Tibial artery (tissue), 4 donors: ENCODE measurements at regions not wholly inside any gene's neighbourhood (a gene's known extent, or its start where the extent isn't known, plus 50 kb on each side); places are given as distances from the start of the nearest gene placed in this dataset.

Experiments used
- DNase-seq, 2 donors: peaks; one replicate each; pipeline ENCODE4 v3.0.0-alpha.2; 2019
- H3K27ac ChIP-seq, 2 donors: fragments of 200-600 bp; sonication (generic) in 1 of 2; 1 replicate in 1 of 2; 2 replicates in 1 of 2; pipeline ENCODE4 v1.5.1; 2018 to 2019; ENCODE audit warnings: mild to moderate bottlenecking in 1 of 2
- H3K27me3 ChIP-seq, 2 donors: fragments of 200-600 bp; sonication (generic) in 1 of 2; one replicate each; pipeline versions ENCODE4 v1.5.1 to v1.6.0; 2016 to 2019
- H3K36me3 ChIP-seq, 3 donors: fragments of 200-600 bp; sonication (generic) in 2 of 3; one replicate each; pipeline ENCODE4 v1.5.1; 2016 to 2019; ENCODE audit warnings: mild to moderate bottlenecking in 2 of 3
- H3K4me1 ChIP-seq, 4 donors: fragments of 200-600 bp; sonication (generic) in 2 of 4; 1 replicate in 3 of 4; 2 replicates in 1 of 4; pipeline ENCODE4 v1.5.1; 2016 to 2019
- H3K4me3 ChIP-seq, 2 donors: fragments of 200-600 bp; sonication (generic) in 1 of 2; 1 replicate in 1 of 2; 2 replicates in 1 of 2; pipeline ENCODE4 v1.5.1; 2018 to 2019; ENCODE audit warnings: mild to moderate bottlenecking in 2 of 2
- H3K9me3 ChIP-seq, 3 donors: fragments of 200-600 bp; sonication (generic) in 1 of 3; one replicate each; pipeline ENCODE4 v1.5.1; 2016 to 2019
- CTCF ChIP-seq, 2 experiments: fragments of 200-600 bp in 1 of 2; fragments of 450-650 bp in 1 of 2; IDR thresholded peaks; one replicate each; pipeline ENCODE4 v1.5.1; 2017 to 2019; ENCODE audit warnings: antibody characterized with exemption in 2 of 2, mild to moderate bottlenecking in 1 of 2, moderate library complexity in 1 of 2
- intact Hi-C: fragments of 100-400 bp; cut with DNase I; formaldehyde crosslinking; loops from one replicate; pipeline ENCODE4 v1.15.0; 2023; ENCODE audit warnings: low total_unique reads

GRCh38 chr13:71339736-71340135 is 527.3 kb downstream of the DACH1 start:
- Histone ChIP-seq H3K36me3 (no peaks in the 10 kb centered on the region), H3K9me3 (no peaks in the 10 kb centered on the region), H3K4me1 (no peaks in the 10 kb centered on the region), H3K27me3 (no peaks in the 10 kb centered on the region), H3K27ac (no peak overlapping the region), H3K4me3 (no peak overlapping the region)
- TF ChIP-seq CTCF (IDR thresholded peaks at IDR 0.05), result no peak
- DNase-seq, result no peak
- intact Hi-C loops, result no loop called here

- no peak for DNase-seq
- H3K4me1 ChIP-seq, result no peaks in the 10 kb centered on the region
- H3K27me3 ChIP-seq, result no peaks in the 10 kb centered on the region
- no peak overlapping the region for H3K27ac ChIP-seq
- no peaks in the 10 kb centered on the region for H3K36me3 ChIP-seq
- no peaks in the 10 kb centered on the region for H3K9me3 ChIP-seq
- no peak for TF ChIP-seq CTCF (IDR thresholded peaks at IDR 0.05)
- intact Hi-C loops, result no loop called here
- H3K4me3 ChIP-seq, result no peak overlapping the region
Observed at GRCh38 chr13:71339005-71339404, 528.0 kb downstream of the DACH1 start.

GRCh38 chr13:71338070-71338469 is 528.9 kb downstream of the DACH1 start:
- intact Hi-C loops, result no loop called here
- Histone ChIP-seq H3K36me3 (no peaks in the 10 kb centered on the region), H3K4me1 (no peaks in the 10 kb centered on the region), H3K9me3 (no peaks in the 10 kb centered on the region), H3K27ac (no peak overlapping the region), H3K4me3 (no peak overlapping the region), H3K27me3 (no peaks in the 10 kb centered on the region)
- no peak for TF ChIP-seq CTCF (IDR thresholded peaks at IDR 0.05)
- no peak for DNase-seq

- H3K27me3 ChIP-seq, result no peaks in the 10 kb centered on the region
- H3K4me3 ChIP-seq, result no peak overlapping the region
- intact Hi-C loops, result no loop called here
- DNase-seq, result no peak
- no peaks in the 10 kb centered on the region for H3K4me1 ChIP-seq
- no peaks in the 10 kb centered on the region for H3K9me3 ChIP-seq
- TF ChIP-seq CTCF (IDR thresholded peaks at IDR 0.05), result no peak
- H3K36me3 ChIP-seq, result no peaks in the 10 kb centered on the region
- H3K27ac ChIP-seq, result no peak overlapping the region
Observed at GRCh38 chr13:71327266-71327665, 539.7 kb downstream of the DACH1 start.

- Histone ChIP-seq H3K27ac (no peak overlapping the region), H3K27me3 (no peaks in the 10 kb centered on the region), H3K4me3 (no peak overlapping the region), H3K9me3 (peaks cover 0 to 4% (median 3%) of the 10 kb centered on the region in 3 donors), H3K4me1 (no peaks in the 10 kb centered on the region), H3K36me3 (no peaks in the 10 kb centered on the region)
- intact Hi-C loops, result no loop called here
- no peak for DNase-seq
- no peak for TF ChIP-seq CTCF (IDR thresholded peaks at IDR 0.05)
Observed at GRCh38 chr13:71325556-71325955, 541.4 kb downstream of the DACH1 start.

- intact Hi-C loops, result no loop called here
- no peak overlapping the region for H3K27ac ChIP-seq
- H3K9me3 ChIP-seq, result peaks cover 0 to 6% (median 4%) of the 10 kb centered on the region in 3 donors
Observed at GRCh38 chr13:71323266-71323665, 543.7 kb downstream of the DACH1 start.

More at GRCh38 chr13:71323266-71323665, 543.7 kb downstream of the DACH1 start:
- Histone ChIP-seq H3K4me3 (no peak overlapping the region), H3K4me1 (no peaks in the 10 kb centered on the region), H3K27me3 (no peaks in the 10 kb centered on the region), H3K36me3 (no peaks in the 10 kb centered on the region)
- DNase-seq, result no peak
- TF ChIP-seq CTCF (IDR thresholded peaks at IDR 0.05), result no peak
